Tibial nerve (tissue), 4 donors: ENCODE measurements at regions not wholly inside any gene's neighbourhood (a gene's known extent, or its start where the extent isn't known, plus 50 kb on each side); places are given as distances from the start of the nearest gene placed in this dataset.

Experiments
- DNase-seq, 2 donors: peaks; one replicate each; pipeline ENCODE4 v3.0.0-alpha.2; 2019; ENCODE audit warnings: low spot score in 2 of 2
- H3K27ac ChIP-seq, 4 donors: fragments of 200-600 bp; sonication (generic) in 3 of 4; one replicate each; pipeline ENCODE4 v1.5.1; 2017 to 2019; ENCODE audit warnings: mild to moderate bottlenecking in 1 of 4
- H3K27me3 ChIP-seq, 2 donors: fragments of 200-600 bp; sonication (generic) in 1 of 2; one replicate each; pipeline versions ENCODE4 v1.5.1 to v1.6.0; 2017 to 2019
- H3K36me3 ChIP-seq, 3 donors: fragments of 200-600 bp; sonication (generic); one replicate each; pipeline ENCODE4 v1.5.1; 2018 to 2019
- H3K4me1 ChIP-seq, 4 donors: fragments of 200-600 bp; sonication (generic) in 3 of 4; one replicate each; pipeline ENCODE4 v1.5.1; 2017 to 2019
- H3K4me3 ChIP-seq, 4 donors: fragments of 200-600 bp; sonication (generic) in 3 of 4; one replicate each; pipeline ENCODE4 v1.5.1; 2017 to 2019; ENCODE audit warnings: mild to moderate bottlenecking in 1 of 4, moderate library complexity in 1 of 4
- H3K9me3 ChIP-seq, 4 donors: fragments of 200-600 bp; sonication (generic) in 3 of 4; one replicate each; pipeline ENCODE4 v1.5.1; 2017 to 2019
- CTCF ChIP-seq, 5 experiments: fragments of 200-600 bp in 3 of 5; fragments of 450-650 bp in 2 of 5; sonication (generic) in 3 of 5; IDR thresholded peaks; one replicate each; pipeline ENCODE4 v1.5.1; 2016 to 2019; ENCODE audit warnings: antibody characterized with exemption in 5 of 5, mild to moderate bottlenecking in 3 of 5, moderate library complexity in 2 of 5
- EP300 ChIP-seq, 2 donors: sonication (generic); formaldehyde crosslinking; IDR thresholded peaks; one replicate each; pipeline ENCODE4 v1.6.1; 2017; ENCODE audit warnings: antibody characterized with exemption in 2 of 2, mild to moderate bottlenecking in 1 of 2
- POLR2A ChIP-seq, 2 donors: fragments of 450-650 bp; IDR thresholded peaks; one replicate each; pipeline ENCODE4 v1.6.1; 2017; ENCODE audit warnings: antibody characterized with exemption in 2 of 2, mild to moderate bottlenecking in 2 of 2, moderate library complexity in 2 of 2
- WGBS, 2 donors: methylation state at CpG; one replicate each; pipeline ENCODE4 v1.1.5; 2018; 5-methylcytosine and 5-hydroxymethylcytosine counted together

- no peak for TF ChIP-seq CTCF (IDR thresholded peaks at IDR 0.05)
- no peak for TF ChIP-seq POLR2A (IDR thresholded peaks at IDR 0.05)
- 62 to 74% methylated on average over 2 of the region's 2 CpGs for WGBS, 2 donors
- Histone ChIP-seq H3K4me3 (no peak overlapping the region), H3K4me1 (peaks cover 0 to 5% (median 0%) of the 10 kb centered on the region in 4 donors), H3K27me3 (no peaks in the 10 kb centered on the region), H3K27ac (no peak overlapping the region), H3K9me3 (peaks cover 0 to 2% (median 0%) of the 10 kb centered on the region in 4 donors), H3K36me3 (no peaks in the 10 kb centered on the region)
- no peak for DNase-seq
These were observed 145.1 kb upstream of the PLSCR5 start for GRCh38 chr3:146750196-146750595.

GRCh38 chr3:146747928-146748327 is 142.8 kb upstream of the PLSCR5 start:
- H3K4me3 ChIP-seq, result no peak overlapping the region
- H3K9me3 ChIP-seq, result peaks cover 0 to 2% (median 0%) of the 10 kb centered on the region in 4 donors
- H3K4me1 ChIP-seq, result peaks cover 0 to 5% (median 0%) of the 10 kb centered on the region in 4 donors
- H3K36me3 ChIP-seq, result no peaks in the 10 kb centered on the region
- no peak for TF ChIP-seq POLR2A (IDR thresholded peaks at IDR 0.05)
- TF ChIP-seq CTCF (IDR thresholded peaks at IDR 0.05), result no peak
- TF ChIP-seq EP300 (IDR thresholded peaks at IDR 0.05), result no peak
- no peak overlapping the region for H3K27ac ChIP-seq
- 31 to 36% methylated on average over 4 of the region's 4 CpGs for WGBS, 2 donors
- no peak for DNase-seq
- no peaks in the 10 kb centered on the region for H3K27me3 ChIP-seq

- TF ChIP-seq CTCF (IDR thresholded peaks at IDR 0.05), result no peak
- no peak for TF ChIP-seq EP300 (IDR thresholded peaks at IDR 0.05)
- no peak for TF ChIP-seq POLR2A (IDR thresholded peaks at IDR 0.05)
- Histone ChIP-seq H3K27me3 (no peaks in the 10 kb centered on the region), H3K4me1 (peaks cover 0 to 5% (median 0%) of the 10 kb centered on the region in 4 donors), H3K27ac (no peak overlapping the region), H3K4me3 (no peak overlapping the region), H3K9me3 (peaks cover 0 to 2% (median 0%) of the 10 kb centered on the region in 4 donors), H3K36me3 (no peaks in the 10 kb centered on the region)
- no peak for DNase-seq
These were observed 141.9 kb upstream of the PLSCR5 start for GRCh38 chr3:146747051-146747450.

- no peaks in the 10 kb centered on the region for H3K27me3 ChIP-seq
- peaks cover 0 to 2% (median under 1%) of the 10 kb centered on the region in 4 donors for H3K9me3 ChIP-seq
- DNase-seq, result no peak
- no peak overlapping the region for H3K4me3 ChIP-seq
- no peak overlapping the region for H3K27ac ChIP-seq
- H3K36me3 ChIP-seq, result no peaks in the 10 kb centered on the region
- TF ChIP-seq CTCF (IDR thresholded peaks at IDR 0.05), result no peak
- TF ChIP-seq EP300 (IDR thresholded peaks at IDR 0.05), result no peak
- no peak for TF ChIP-seq POLR2A (IDR thresholded peaks at IDR 0.05)
- H3K4me1 ChIP-seq, result peaks cover 0 to 5% (median 0%) of the 10 kb centered on the region in 4 donors
These were observed 141.0 kb upstream of the PLSCR5 start for GRCh38 chr3:146746190-146746589.

- no peak for DNase-seq
- TF ChIP-seq POLR2A (IDR thresholded peaks at IDR 0.05) (no peak), EP300 (IDR thresholded peaks at IDR 0.05) (no peak), CTCF (IDR thresholded peaks at IDR 0.05) (no peak)
- no peak overlapping the region for H3K27ac ChIP-seq
These were observed 134.1 kb upstream of the PLSCR5 start for GRCh38 chr3:146739203-146739671.

More at GRCh38 chr3:146739203-146739671, 134.1 kb upstream of the PLSCR5 start:
- no peaks in the 10 kb centered on the region for H3K27me3 ChIP-seq
- H3K9me3 ChIP-seq, result peaks cover 0 to 8% (median 0%) of the 10 kb centered on the region in 4 donors
- no peaks in the 10 kb centered on the region for H3K4me1 ChIP-seq
- H3K4me3 ChIP-seq, result no peak overlapping the region
- WGBS, 2 donors, result 63 to 79% methylated on average over 6 of the region's 6 CpGs
- no peaks in the 10 kb centered on the region for H3K36me3 ChIP-seq
